Erythroblast (primary cell): ENCODE measurements at regions not wholly inside any gene's neighbourhood (a gene's known extent, or its start where the extent isn't known, plus 50 kb on each side); places are given as distances from the start of the nearest gene placed in this dataset.

Experiments
- GATA1 ChIP-seq: IDR thresholded peaks from 2 replicates; pipeline ENCODE4 v1.6.1; 2011; ENCODE audit warnings: low read depth, mild to moderate bottlenecking, control low read depth, low read length, moderate library complexity
- POLR2A ChIP-seq: IDR thresholded peaks from 2 replicates; pipeline ENCODE4 v1.6.1; 2011; ENCODE audit warnings: mild to moderate bottlenecking, low read length

GRCh38 chr4:176011529-176011928 is 54.1 kb upstream of the WDR17 start:
- TF ChIP-seq POLR2A (no peak), GATA1 (no peak)
